ENCODE measurements at regions not wholly inside any gene's neighbourhood (a gene's known extent, or its start where the extent isn't known, plus 50 kb on each side); places are given as distances from the start of the nearest gene placed in this dataset.

DNA sequence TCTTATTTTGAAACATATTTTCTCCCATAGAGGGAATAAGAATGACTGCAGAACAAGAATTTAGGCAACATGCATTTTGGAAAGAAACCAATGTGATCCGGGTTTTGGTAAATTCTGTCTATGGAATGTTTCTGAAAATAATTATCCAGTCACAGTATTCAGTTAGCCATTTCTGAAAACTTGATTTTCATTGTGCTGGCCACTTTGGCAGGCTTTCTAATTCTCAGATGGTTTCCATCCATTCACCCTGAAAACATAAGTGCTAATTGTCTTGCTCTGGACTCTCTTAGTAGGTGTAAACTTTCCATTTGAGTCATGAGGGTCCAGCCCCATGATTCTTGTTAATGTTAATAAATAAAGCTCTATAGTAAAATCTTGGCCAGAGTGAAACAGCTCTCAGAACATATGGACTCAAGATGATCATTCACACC lies 176.5 kb downstream of the RBM43 start:
- TF ChIP-seq POLR2AphosphoS5 (IDR thresholded peaks at IDR 0.05; ENCODE audit: low read depth, low read length), result no peak
- no peak for TF ChIP-seq TAF1 (IDR thresholded peaks at IDR 0.05; ENCODE audit: borderline replicate concordance, insufficient read depth, low read length)

Measured in PFSK-1 (cell line).